Left lobe of liver (tissue), 2 donors: ENCODE measurements at regions not wholly inside any gene's neighbourhood (a gene's known extent, or its start where the extent isn't known, plus 50 kb on each side); places are given as distances from the start of the nearest gene placed in this dataset.

Experiments used
- ATAC-seq: fragments of 200-7000 bp; cut with Tn5 transposase; one replicate; pipeline ENCODE4 v1.9.1; 2020; ENCODE audit warnings: mild to moderate bottlenecking, moderate library complexity
- DNase-seq: peaks from one replicate; pipeline ENCODE4 v3.0.0-alpha.2; 2020; ENCODE audit warnings: low spot score
- donor health status: DM: no; HTN: no; CAD: no; lungs with moderate emphysema.
- donor health status: DM: no; HTN: yes; CAD: no.

DNA sequence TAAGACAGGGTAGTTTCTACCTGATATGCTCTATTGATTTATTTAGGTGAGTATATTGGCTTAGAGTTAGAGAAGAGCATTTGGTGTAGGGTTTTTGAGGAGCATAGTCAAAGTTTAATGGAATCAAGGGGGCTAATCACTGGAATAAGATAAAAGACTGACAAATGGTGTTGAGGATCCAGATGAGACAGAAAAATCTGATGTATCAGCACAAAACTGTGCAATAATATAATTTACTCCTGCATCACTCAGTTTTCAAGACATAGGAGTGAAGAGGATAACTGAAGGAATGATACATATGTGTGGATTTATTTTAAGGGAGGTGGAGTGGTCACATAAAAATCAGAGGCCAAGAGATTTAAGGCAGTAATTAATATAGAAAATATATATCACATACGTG lies 339.2 kb downstream of the NYAP2 start:
- ATAC-seq (no peak), DNase-seq (no peak)

DNA sequence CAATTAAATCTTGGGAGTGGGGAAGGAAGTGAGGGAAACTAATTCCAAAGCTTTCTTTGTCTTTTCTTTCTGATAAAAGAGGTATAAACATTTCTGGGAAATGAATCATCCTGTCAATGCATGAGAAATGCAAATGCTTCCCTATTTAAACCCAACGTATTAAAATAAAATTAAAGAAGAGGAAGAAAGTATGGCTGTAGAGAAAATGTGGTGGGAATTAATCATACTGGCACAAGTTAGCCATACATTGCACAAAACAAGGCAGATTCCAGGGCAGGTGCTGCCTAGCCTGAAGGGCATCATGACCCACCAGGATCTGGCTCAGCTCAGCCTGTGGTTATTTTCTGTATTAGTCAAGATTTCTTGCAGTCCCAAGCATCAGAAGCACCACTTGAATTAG lies 338.0 kb downstream of the NYAP2 start:
- DNase-seq (no peak), ATAC-seq (no peak)

- DNase-seq (no peak), ATAC-seq (no peak)
Measured at GRCh38 chr2:225735844-225736243, 336.3 kb downstream of the NYAP2 start.

DNA sequence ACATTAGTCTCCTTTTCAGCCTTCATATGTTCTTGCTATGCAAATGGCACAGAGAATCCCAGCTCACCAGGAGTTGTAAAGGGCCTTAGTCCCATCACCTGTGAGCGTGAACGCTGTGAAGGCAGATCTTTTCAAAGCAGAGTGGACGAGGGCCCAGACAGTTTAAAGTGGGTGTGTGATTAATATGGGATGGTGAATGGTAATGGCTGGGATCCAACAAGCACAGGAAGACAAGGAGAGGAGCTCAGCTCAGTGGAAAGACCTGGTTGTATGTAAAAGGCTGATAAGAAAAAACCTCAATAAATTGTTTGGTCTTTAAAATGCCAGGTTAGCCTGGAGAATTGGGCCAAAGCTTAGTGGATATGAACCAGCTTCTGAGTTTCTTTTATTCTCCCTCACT lies 326.2 kb downstream of the NYAP2 start:
- ATAC-seq (no peak), DNase-seq (no peak)
